ENCODE measurements at regions not wholly inside any gene's neighbourhood (a gene's known extent, or its start where the extent isn't known, plus 50 kb on each side); places are given as distances from the start of the nearest gene placed in this dataset.

DNA sequence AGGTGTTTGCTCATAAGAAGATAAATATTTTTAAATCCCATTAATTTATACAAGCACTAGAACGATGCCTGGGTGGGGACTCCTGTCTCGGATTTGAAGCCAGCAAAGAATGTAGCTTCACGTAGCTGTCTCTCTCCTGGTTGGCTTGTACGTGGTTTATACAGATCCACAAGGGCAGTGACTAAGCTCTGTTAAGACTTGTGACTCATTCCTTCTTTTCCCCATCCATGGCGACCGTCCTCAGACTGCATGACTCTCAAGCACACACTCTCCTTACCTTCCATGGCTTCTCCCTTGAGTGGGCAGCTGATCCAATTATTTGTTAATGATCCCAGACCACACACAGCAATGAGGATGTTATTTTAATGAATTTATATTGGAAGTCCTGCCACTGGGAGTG is 679.7 kb upstream of the SOX9 start:
- no peak for TF ChIP-seq TAF1 (conservative IDR thresholded peaks at IDR 0.05)
- TF ChIP-seq, protein P1, sequence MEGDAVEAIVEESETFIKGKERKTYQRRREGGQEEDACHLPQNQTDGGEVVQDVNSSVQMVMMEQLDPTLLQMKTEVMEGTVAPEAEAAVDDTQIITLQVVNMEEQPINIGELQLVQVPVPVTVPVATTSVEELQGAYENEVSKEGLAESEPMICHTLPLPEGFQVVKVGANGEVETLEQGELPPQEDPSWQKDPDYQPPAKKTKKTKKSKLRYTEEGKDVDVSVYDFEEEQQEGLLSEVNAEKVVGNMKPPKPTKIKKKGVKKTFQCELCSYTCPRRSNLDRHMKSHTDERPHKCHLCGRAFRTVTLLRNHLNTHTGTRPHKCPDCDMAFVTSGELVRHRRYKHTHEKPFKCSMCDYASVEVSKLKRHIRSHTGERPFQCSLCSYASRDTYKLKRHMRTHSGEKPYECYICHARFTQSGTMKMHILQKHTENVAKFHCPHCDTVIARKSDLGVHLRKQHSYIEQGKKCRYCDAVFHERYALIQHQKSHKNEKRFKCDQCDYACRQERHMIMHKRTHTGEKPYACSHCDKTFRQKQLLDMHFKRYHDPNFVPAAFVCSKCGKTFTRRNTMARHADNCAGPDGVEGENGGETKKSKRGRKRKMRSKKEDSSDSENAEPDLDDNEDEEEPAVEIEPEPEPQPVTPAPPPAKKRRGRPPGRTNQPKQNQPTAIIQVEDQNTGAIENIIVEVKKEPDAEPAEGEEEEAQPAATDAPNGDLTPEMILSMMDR (IDR thresholded peaks at IDR 0.05; ENCODE audit: low read depth, low read length, missing input control) = no peak

Measured in liver (tissue), 3 donors.